Upper lobe of left lung (tissue), 4 donors: ENCODE measurements at regions not wholly inside any gene's neighbourhood (a gene's known extent, or its start where the extent isn't known, plus 50 kb on each side); places are given as distances from the start of the nearest gene placed in this dataset.

Source experiments
- CTCF ChIP-seq, 6 experiments: fragments of 450-650 bp in 4 of 6; fragments of 200-600 bp in 2 of 6; sonication (generic) in 2 of 6; IDR thresholded peaks; one replicate each; pipeline ENCODE4 v1.5.1; 2016 to 2019; ENCODE audit warnings: antibody characterized with exemption in 6 of 6
- POLR2AphosphoS5 ChIP-seq, 2 donors: sonication (generic); formaldehyde crosslinking; IDR thresholded peaks; one replicate each; pipeline ENCODE4 v1.5.1; 2017; ENCODE audit warnings: antibody characterized with exemption in 2 of 2

- no peak for TF ChIP-seq POLR2AphosphoS5 (IDR thresholded peaks at IDR 0.05)
- TF ChIP-seq CTCF (IDR thresholded peaks at IDR 0.05), result no peak
Measured at GRCh38 chr20:51305316-51306052, 237.0 kb downstream of the NFATC2 start.
